Common myeloid progenitor, CD34-positive (primary cell): ENCODE measurements at regions not wholly inside any gene's neighbourhood (a gene's known extent, or its start where the extent isn't known, plus 50 kb on each side); places are given as distances from the start of the nearest gene placed in this dataset.

Source experiments
- CTCF ChIA-PET: fragments of 350-600 bp; sonication (Branson Sonifier 250); formaldehyde crosslinking; loops from one replicate; lab custom pipeline; 2021; ENCODE audit warnings: antibody characterized with exemption; lab: Charles Lee
- POLR2A ChIA-PET: fragments of 350-600 bp; sonication (Branson Sonifier 250); formaldehyde crosslinking; loops from one replicate; lab custom pipeline; 2021; ENCODE audit warnings: antibody characterized with exemption; lab: Charles Lee
- DNase-seq, 3 donors: peaks; one replicate each; pipeline versions ENCODE4 v3.0.0 to v3.0.0-alpha.2; 2013
- H3K27ac ChIP-seq, 2 experiments: 1 replicate in 1 of 2; 2 replicates in 1 of 2; pipeline ENCODE4 v1.7.0; 2013; ENCODE audit warnings: inconsistent platforms in 2 of 2, low read length in 2 of 2, mild to moderate bottlenecking in 2 of 2, low read depth in 1 of 2, moderate library complexity in 1 of 2; ENCODE audit not compliant: severe bottlenecking in 2 of 2, insufficient read depth in 1 of 2, poor library complexity in 1 of 2
- H3K27me3 ChIP-seq, 5 experiments: replicated peaks in 2 of 5; 1 replicate in 3 of 5; 2 replicates in 2 of 5; pipeline versions ENCODE4 v1.6.1 to v1.7.0; 2013; ENCODE audit warnings: low read length in 4 of 5, mild to moderate bottlenecking in 2 of 5, moderate library complexity in 2 of 5, inconsistent platforms in 1 of 5; ENCODE audit not compliant: insufficient read depth in 5 of 5, control insufficient read depth in 4 of 5
- H3K36me3 ChIP-seq, 4 experiments: 1 replicate in 2 of 4; 2 replicates in 2 of 4; pipeline versions ENCODE4 v1.6.1 to v1.7.0; 2013; ENCODE audit warnings: low read length in 3 of 4, control low read depth in 1 of 4, mild to moderate bottlenecking in 1 of 4; ENCODE audit not compliant: control insufficient read depth in 4 of 4, insufficient read depth in 4 of 4
- H3K4me1 ChIP-seq, 4 experiments: 1 replicate in 3 of 4; 2 replicates in 1 of 4; pipeline versions ENCODE4 v1.6.1 to v1.7.1; 2013; ENCODE audit warnings: low read length in 3 of 4, mild to moderate bottlenecking in 3 of 4, control low read depth in 1 of 4, inconsistent platforms in 1 of 4, moderate library complexity in 1 of 4; ENCODE audit not compliant: control insufficient read depth in 4 of 4, insufficient read depth in 4 of 4; ENCODE audit errors: control extremely low read depth in 1 of 4
- H3K4me3 ChIP-seq, 7 experiments: 1 replicate in 4 of 7; 2 replicates in 3 of 7; pipeline versions ENCODE4 v1.5.1 to v1.7.0; 2013; ENCODE audit warnings: mild to moderate bottlenecking in 7 of 7, low read length in 6 of 7, moderate library complexity in 6 of 7, inconsistent platforms in 2 of 7, low read depth in 2 of 7, control low read depth in 1 of 7; ENCODE audit not compliant: insufficient read depth in 4 of 7, control insufficient read depth in 1 of 7; ENCODE audit errors: extremely low read depth in 1 of 7
- H3K9me3 ChIP-seq, 5 experiments: 1 replicate in 4 of 5; 2 replicates in 1 of 5; pipeline versions ENCODE4 v1.6.1 to v1.7.1; 2013; ENCODE audit warnings: low read length in 4 of 5, mild to moderate bottlenecking in 2 of 5, inconsistent platforms in 1 of 5, low read depth in 1 of 5, moderate library complexity in 1 of 5; ENCODE audit not compliant: control insufficient read depth in 4 of 5, insufficient read depth in 2 of 5; ENCODE audit errors: control extremely low read depth in 1 of 5
- WGBS: methylation state at CpG from one replicate; pipeline ENCODE4 v1.1.5; 2013; ENCODE audit not compliant: insufficient coverage; 5-methylcytosine and 5-hydroxymethylcytosine counted together

DNA sequence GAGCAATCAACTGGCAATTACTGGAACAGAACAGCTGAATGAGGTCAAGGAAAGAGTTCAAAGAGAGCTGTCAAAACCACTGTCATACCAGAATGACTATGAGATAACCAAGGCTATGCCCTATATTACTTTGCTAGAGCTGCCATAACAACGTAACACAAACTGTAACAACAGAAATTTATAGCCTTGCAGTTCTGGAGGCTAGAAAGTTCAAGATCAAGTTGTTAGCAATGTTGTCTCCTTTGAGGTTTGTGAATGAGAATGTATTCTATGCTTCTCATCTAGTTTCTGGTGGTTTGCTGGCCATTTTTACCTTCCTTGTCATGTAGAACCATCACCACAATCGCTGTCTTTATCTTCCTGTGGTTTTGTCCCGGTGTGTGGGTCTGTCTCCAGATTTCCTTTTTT lies 1323.0 kb upstream of the GJE1 start:
- Histone ChIP-seq H3K36me3 (no peaks in the 10 kb centered on the region), H3K4me3 (no peak overlapping the region), H3K27me3 (no peaks in the 10 kb centered on the region), H3K4me1 (peaks cover 5 to 15% (median 10%) of the 10 kb centered on the region in 4 experiments), H3K9me3 (peaks cover 0 to 2% (median 0%) of the 10 kb centered on the region in 5 experiments), H3K27ac (no peak overlapping the region)
- 8% methylated on average over 2 of the region's 3 CpGs for WGBS
- peak; percentile 56 to 92 (median 90) for DNase-seq
- ChIA-PET CTCF (interaction anchor here (1.4 kb wide), 1 partner anchor 10 kb away, joined by 4 read pairs; no protein-coding TSS in a partner anchor), POLR2A (no interaction called here)

DNA sequence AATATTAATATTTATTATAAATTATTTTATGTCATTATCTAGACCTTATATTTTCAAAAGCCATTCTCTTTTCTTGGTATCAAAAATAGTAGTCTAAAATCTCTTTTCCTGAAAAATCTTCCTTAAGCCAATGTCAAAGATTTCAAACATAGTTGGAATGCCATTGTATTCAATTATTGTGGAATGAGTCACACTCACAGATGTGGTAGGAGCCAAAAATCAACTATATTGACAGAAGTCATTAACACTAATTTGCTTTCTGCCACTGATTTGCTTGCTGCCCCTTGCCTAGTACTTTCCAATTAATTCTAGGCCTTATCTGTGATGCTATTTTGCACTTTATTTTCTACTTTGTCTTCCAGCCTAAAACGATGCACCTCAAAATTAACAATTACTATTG lies 1326.3 kb upstream of the GJE1 start:
- CTCF ChIA-PET: no interaction called here
- no peaks in the 10 kb centered on the region for H3K36me3 ChIP-seq
- no peak overlapping the region for H3K27ac ChIP-seq
- peaks cover 0 to 2% (median 0%) of the 10 kb centered on the region in 5 experiments for H3K9me3 ChIP-seq
- POLR2A ChIA-PET: no interaction called here
- no peaks in the 10 kb centered on the region for H3K27me3 ChIP-seq
- H3K4me3 ChIP-seq: no peak overlapping the region
- DNase-seq: no peak
- no CpG with 5 or more reads among the region's 1 CpG for WGBS
- peaks cover 5 to 15% (median 10%) of the 10 kb centered on the region in 4 experiments for H3K4me1 ChIP-seq

DNA sequence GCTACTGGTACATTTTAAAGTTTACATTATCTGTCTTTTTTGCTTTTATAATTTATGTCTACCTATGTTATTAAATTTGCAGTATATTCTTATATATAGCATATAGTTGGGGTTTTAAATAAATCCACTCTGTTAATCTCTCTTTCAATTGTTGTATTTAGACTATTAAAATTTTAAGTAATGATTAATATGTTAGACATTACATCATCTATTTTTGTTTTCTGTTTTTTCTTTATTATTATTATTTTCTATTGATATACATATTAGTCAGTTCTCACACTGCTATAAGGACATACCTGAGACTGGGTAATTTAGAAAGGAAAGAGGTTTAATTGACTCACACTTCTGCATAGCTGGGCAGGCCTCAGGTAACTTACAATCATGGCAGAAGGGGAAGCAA lies 1338.2 kb upstream of the GJE1 start:
- peaks cover 0 to 3% (median 0%) of the 10 kb centered on the region in 5 experiments for H3K9me3 ChIP-seq
- no peaks in the 10 kb centered on the region for H3K27me3 ChIP-seq
- H3K36me3 ChIP-seq: no peaks in the 10 kb centered on the region
- ChIA-PET POLR2A (no interaction called here), CTCF (no interaction called here)
- H3K4me1 ChIP-seq: no peaks in the 10 kb centered on the region
- H3K4me3 ChIP-seq: no peak overlapping the region
- no peak overlapping the region for H3K27ac ChIP-seq
- DNase-seq: no peak

DNA sequence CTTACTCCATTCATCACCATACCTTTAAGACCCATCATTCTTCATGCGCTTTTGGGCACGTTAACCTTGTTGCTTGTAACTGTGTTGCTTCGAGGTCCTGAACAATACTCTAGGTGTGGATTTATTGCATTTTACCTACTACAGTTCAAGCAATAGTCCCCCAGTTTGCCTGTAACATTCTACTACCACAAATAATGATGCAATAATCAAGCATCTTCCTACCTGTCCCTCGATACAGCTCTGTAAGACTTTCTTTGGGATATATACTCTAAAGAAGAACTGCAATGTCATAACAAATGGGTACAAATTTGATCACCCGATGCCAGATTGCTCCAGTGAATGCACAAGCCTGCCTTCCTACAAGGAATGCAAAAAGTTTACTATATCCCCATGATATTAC lies 1342.6 kb upstream of the GJE1 start:
- no peaks in the 10 kb centered on the region for H3K4me1 ChIP-seq
- H3K4me3 ChIP-seq: no peak overlapping the region
- ChIA-PET POLR2A (no interaction called here), CTCF (no interaction called here)
- no peak for DNase-seq
- H3K36me3 ChIP-seq: no peaks in the 10 kb centered on the region
- H3K27ac ChIP-seq: no peak overlapping the region
- no CpG with 5 or more reads among the region's 5 CpGs for WGBS
- H3K27me3 ChIP-seq: no peaks in the 10 kb centered on the region
- H3K9me3 ChIP-seq: no peaks in the 10 kb centered on the region

DNA sequence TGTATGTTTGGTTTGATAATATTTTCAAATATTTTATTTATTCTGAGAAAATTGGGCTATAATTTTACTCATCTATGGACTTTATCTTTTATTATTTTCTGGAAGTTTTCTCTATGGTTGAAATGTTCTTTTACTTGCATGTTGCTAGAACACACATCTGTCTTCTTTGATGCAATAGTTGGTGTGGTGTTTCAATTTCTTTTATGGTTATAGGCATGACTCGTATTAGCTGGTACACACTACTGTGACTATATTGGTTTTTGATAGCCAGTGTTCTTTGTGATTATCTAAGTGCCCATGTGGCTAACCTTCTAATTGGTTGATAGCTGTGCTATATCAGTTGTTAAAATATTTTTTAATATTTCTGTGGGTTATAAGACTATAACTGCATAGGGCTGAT lies 1343.3 kb upstream of the GJE1 start:
- Histone ChIP-seq H3K9me3 (no peaks in the 10 kb centered on the region), H3K27me3 (no peaks in the 10 kb centered on the region), H3K4me1 (no peaks in the 10 kb centered on the region), H3K27ac (no peak overlapping the region), H3K4me3 (no peak overlapping the region), H3K36me3 (no peaks in the 10 kb centered on the region)
- no peak for DNase-seq
- CTCF ChIA-PET: no interaction called here
- POLR2A ChIA-PET: no interaction called here
- WGBS: 86% methylated on average over 1 of the region's 1 CpG

DNA sequence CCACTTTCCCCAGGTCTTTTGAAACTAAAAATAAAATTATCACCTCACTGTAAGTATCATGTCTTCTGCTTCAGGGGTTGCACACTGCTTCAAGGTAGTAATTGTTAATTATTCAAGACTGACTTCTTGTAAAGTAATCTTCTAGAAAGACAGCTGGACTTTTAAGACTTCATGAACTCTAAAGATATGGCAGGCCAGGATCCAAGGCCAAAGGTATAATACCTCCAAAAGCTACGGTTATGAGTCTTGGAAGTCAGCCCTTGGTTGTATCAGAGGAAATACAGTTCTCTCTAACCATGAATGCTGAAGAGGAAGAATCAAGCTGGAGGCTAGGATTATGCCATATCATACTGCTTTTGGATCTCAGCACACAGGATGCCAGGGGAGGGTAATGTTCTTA lies 1346.8 kb upstream of the GJE1 start:
- Histone ChIP-seq H3K4me1 (no peaks in the 10 kb centered on the region), H3K4me3 (no peak overlapping the region), H3K9me3 (no peaks in the 10 kb centered on the region), H3K27ac (no peak overlapping the region), H3K27me3 (no peaks in the 10 kb centered on the region), H3K36me3 (no peaks in the 10 kb centered on the region)
- DNase-seq: no peak
- CTCF ChIA-PET: interaction anchor here (1.1 kb wide), 1 partner anchor 12 kb away, joined by 4 read pairs; no protein-coding TSS in a partner anchor
- POLR2A ChIA-PET: no interaction called here
- WGBS: 100% methylated on average over 1 of the region's 1 CpG

DNA sequence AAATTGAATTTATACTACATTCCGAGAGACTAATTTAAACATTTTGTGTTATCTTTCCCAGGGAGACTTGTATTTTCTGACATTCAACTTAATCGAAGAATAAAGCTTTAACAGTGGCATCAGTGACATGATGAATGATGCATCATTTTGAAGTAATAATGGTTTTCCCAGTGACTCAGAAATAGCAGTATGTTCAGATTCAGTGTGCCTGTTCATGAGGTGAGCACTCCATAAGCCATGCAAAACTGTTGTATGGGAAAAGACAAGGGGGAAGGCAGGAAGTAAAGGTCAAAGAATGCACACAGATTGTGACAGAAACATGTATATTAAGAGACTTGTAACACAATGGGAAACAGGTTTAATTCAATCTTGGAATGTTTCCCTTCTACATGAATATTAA lies 1348.2 kb upstream of the GJE1 start:
- H3K27me3 ChIP-seq: no peaks in the 10 kb centered on the region
- no peaks in the 10 kb centered on the region for H3K4me1 ChIP-seq
- H3K27ac ChIP-seq: no peak overlapping the region
- ChIA-PET POLR2A (no interaction called here), CTCF (no interaction called here)
- 88% methylated on average over 1 of the region's 2 CpGs for WGBS
- no peaks in the 10 kb centered on the region for H3K36me3 ChIP-seq
- DNase-seq: no peak
- H3K9me3 ChIP-seq: no peaks in the 10 kb centered on the region
- no peak overlapping the region for H3K4me3 ChIP-seq
